Stimulated activated effector memory CD8-positive, alpha-beta T cell treated with anti-CD3 and anti-CD28 coated beads, Interleukin-12 subunit alpha, Interleukin-12 subunit beta, amount 100 ng/mL, for 72 hours (primary cell): ENCODE measurements at regions not wholly inside any gene's neighbourhood (a gene's known extent, or its start where the extent isn't known, plus 50 kb on each side); places are given as distances from the start of the nearest gene placed in this dataset.

Experiments
- ATAC-seq: fragments of 150-1000 bp; cut with Tn5 transposase; 2 replicates; pipeline ENCODE4 v1.10.0; 2021
- DNase-seq, 2 donors: peaks; one replicate each; pipeline ENCODE4 v3.0.0; 2021 to 2022; ENCODE audit warnings: low spot score in 2 of 2
- H3K27ac Mint-ChIP-seq: one replicate; pipeline ENCODE4 v1.8.0; 2022; ENCODE audit warnings: mild to moderate bottlenecking, mixed read lengths
- H3K36me3 Mint-ChIP-seq: one replicate; pipeline ENCODE4 v1.8.0; 2022; ENCODE audit warnings: mild to moderate bottlenecking, mixed read lengths
- H3K4me1 Mint-ChIP-seq: one replicate; pipeline ENCODE4 v1.8.0; 2022; ENCODE audit warnings: mixed read lengths
- H3K4me3 Mint-ChIP-seq: one replicate; pipeline ENCODE4 v1.8.0; 2022; ENCODE audit warnings: mild to moderate bottlenecking, mixed read lengths
- H3K9me3 Mint-ChIP-seq: one replicate; pipeline ENCODE4 v1.8.0; 2022; ENCODE audit warnings: mixed read lengths

DNA sequence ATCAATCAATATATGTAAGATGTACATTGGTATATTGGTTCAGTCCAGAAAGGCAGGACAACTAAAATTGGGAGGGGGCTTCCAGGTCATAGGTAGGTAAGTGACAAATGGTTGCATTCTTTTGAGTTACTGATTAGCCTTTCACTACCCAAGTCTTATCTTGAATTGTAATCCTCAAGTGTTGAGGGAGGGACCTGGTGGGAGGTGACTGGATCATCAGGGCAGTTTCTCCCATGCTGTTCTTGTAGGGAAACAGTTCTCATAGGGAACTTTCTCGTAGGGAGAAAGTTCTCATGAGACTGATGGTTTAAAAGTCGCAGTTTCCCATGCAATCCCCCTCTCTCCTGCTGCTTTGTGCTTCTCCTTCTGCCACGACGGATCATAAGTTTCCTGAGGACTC lies 809.2 kb downstream of the KCNT2 start:
- Mint-ChIP-seq H3K4me3 (no peak overlapping the region), H3K9me3 (peaks cover 8% of the 10 kb centered on the region), H3K4me1 (no peaks in the 10 kb centered on the region), H3K27ac (no peak overlapping the region), H3K36me3 (no peaks in the 10 kb centered on the region)
- no peak for ATAC-seq
- DNase-seq = no peak

DNA sequence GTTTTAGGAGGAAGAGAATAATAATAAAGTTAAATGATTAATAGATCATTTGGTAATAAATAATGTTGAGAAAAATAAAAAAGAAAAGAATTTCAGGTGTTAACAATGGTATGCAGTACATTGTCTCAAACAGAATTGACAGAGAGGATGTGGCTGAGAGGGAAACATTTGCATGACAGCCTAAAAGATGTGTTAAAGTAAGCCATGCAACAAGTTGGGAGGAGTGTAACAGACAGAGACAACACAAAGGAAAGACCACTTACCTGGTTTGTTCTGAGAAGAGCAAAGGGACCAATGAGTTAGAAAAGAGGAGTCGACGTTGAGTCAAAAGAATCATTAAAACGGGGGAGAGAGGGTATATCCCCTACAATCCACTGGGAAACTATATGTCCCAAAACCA lies 814.0 kb downstream of the KCNT2 start:
- no peak for ATAC-seq
- no peak for DNase-seq
- Mint-ChIP-seq H3K9me3 (peaks cover 8% of the 10 kb centered on the region), H3K27ac (no peak overlapping the region), H3K4me3 (no peak overlapping the region), H3K36me3 (no peaks in the 10 kb centered on the region), H3K4me1 (no peaks in the 10 kb centered on the region)

DNA sequence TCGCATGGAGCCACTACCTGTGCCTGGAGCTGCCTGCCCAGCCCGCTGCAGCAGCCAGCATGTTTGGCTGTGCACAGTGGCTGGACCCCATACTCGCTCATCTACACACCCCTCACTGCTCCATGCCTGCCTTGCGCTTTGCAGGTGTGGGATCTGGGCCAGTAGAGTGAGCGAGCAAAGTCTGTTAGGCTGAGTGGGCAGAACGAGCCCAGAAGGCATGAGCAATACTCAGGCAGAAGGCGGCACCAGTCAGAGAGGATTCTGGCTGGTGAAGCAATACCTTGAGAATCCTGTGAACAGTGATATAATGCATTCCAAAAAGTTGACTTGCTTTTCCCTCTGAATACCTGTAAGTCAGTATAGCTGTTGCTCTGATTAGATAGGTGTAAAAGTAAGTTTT lies 816.4 kb downstream of the KCNT2 start:
- H3K27ac Mint-ChIP-seq = no peak overlapping the region
- no peaks in the 10 kb centered on the region for H3K4me1 Mint-ChIP-seq
- DNase-seq (no peak), ATAC-seq (peak; percentile 24)
- no peaks in the 10 kb centered on the region for H3K36me3 Mint-ChIP-seq
- H3K9me3 Mint-ChIP-seq = peaks cover 5% of the 10 kb centered on the region
- H3K4me3 Mint-ChIP-seq = no peak overlapping the region

DNA sequence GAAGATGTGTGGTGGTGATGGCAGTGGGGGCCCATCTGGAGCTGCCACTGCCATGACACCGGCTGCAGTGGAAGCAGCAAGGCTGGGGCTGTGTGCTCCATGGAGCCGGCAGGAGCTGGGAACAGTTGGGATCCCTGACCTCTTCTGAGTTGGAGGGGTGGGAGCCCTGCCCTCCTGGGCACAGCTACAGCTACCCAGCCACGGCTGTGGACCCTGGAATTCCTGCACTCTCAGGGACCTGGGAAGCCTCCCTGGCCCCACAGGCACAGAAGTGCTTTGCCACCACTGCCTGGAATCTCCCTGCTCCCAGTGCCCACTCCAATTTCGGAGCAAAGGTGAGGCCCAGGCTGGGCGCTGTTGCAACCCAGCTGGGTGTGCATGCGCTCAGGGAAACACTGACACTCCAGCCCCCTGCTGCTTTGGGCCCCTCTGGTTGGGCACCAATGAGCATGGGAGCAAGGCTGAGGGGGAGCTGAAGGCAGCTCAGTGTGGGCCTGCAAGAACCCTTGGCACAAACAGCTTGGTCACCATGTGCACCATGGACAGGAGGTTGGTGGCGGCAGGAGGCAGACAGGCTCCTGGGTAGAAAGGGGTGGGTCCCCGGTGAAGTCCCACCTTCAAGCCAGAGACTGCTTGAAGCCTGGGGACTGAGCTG lies 817.6 kb downstream of the KCNT2 start:
- no peak for DNase-seq
- Mint-ChIP-seq H3K27ac (no peak overlapping the region), H3K36me3 (no peaks in the 10 kb centered on the region), H3K4me1 (no peaks in the 10 kb centered on the region), H3K4me3 (no peak overlapping the region), H3K9me3 (peaks cover 5% of the 10 kb centered on the region)
- peak; percentile 52 for ATAC-seq

DNA sequence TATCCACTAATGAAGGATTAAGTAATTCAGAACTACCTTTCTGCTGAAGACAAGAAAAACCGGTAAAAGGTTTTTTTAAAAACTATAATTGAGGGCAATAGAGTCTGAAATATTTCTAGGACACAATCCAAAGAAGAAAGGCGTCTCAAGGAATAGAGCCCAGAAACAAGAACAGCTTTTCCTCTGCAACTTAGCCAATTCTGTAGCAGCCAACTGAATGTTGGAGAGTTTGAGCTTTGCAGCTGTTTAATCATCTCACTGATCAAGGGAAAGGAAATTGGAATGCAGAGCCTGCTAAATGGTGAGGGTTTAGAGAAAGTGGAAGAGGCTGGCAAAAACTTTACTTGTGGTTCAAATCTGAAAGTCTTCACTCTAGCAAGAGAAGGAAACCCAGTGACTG lies 818.9 kb downstream of the KCNT2 start:
- no peak for DNase-seq
- Mint-ChIP-seq H3K27ac (no peak overlapping the region), H3K36me3 (no peaks in the 10 kb centered on the region), H3K9me3 (peaks cover 2% of the 10 kb centered on the region), H3K4me3 (no peak overlapping the region), H3K4me1 (no peaks in the 10 kb centered on the region)
- no peak for ATAC-seq

DNA sequence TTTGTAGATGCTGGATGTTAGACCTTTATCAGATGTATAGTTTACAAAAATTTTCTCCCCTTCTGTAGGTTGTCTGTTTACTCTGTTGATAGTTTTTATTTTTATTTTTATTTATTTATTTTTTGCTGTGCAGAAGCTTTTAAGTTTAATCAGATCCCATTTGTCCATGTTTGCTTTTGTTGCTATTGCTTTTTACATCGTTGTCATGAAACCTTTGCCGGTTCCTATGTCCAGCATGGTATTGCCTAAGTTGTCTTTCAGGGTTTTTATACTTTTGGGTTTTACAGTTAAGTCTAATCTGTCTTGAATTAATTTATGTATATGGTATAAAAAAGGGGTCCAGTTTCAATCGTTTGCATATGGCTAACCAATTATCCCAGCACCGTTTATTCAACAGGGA lies 819.5 kb downstream of the KCNT2 start:
- no peak for ATAC-seq

DNA sequence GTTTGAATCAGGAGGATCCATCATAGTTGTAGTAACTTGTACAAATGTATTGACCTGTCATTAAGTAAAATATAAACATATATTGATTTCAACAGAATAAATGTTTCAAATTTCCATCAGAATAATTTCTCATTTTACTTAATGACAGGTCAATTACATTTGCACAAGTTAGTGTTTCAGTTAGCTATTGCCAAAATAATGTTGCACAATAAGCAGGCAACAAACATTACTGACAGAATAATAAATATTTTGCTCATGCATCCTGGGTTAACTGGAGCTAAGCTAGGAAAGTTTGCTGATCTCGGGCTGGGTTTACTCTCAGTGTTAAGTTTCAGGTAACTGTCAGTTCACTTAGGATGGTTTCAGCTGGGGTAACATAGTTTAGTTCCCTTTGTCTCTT lies 822.4 kb downstream of the KCNT2 start:
- Mint-ChIP-seq H3K4me3 (no peak overlapping the region), H3K9me3 (peaks cover 4% of the 10 kb centered on the region), H3K4me1 (no peaks in the 10 kb centered on the region), H3K27ac (no peak overlapping the region), H3K36me3 (no peaks in the 10 kb centered on the region)
- DNase-seq (no peak), ATAC-seq (no peak)

More for the DNA sequence above, 819.5 kb downstream of the KCNT2 start:
- Mint-ChIP-seq H3K36me3 (no peaks in the 10 kb centered on the region), H3K4me1 (no peaks in the 10 kb centered on the region), H3K4me3 (no peak overlapping the region), H3K27ac (no peak overlapping the region), H3K9me3 (no peaks in the 10 kb centered on the region)
- DNase-seq = no peak

DNA sequence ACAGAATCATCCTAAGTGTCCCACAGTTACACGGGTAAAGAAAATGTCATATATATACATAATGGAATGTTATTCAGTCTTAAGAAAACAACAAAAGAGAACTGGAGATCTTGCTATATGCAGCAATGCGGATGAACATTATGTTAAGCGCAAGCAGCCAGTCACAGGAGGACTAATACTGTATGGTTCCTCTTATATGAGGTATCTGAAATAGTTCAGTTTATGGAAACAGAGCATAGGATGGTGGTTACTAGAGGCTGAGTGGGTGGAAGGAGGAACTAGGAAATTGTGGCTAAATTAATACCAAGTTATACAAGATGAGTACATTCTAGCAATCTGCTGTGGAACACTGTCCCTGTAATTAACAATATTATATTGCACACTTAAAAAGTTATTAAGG lies 834.3 kb downstream of the KCNT2 start:
- H3K4me1 Mint-ChIP-seq = no peaks in the 10 kb centered on the region
- H3K9me3 Mint-ChIP-seq = no peaks in the 10 kb centered on the region
- H3K4me3 Mint-ChIP-seq = no peak overlapping the region
- ATAC-seq = no peak
- no peak overlapping the region for H3K27ac Mint-ChIP-seq
- no peaks in the 10 kb centered on the region for H3K36me3 Mint-ChIP-seq
- no peak for DNase-seq

DNA sequence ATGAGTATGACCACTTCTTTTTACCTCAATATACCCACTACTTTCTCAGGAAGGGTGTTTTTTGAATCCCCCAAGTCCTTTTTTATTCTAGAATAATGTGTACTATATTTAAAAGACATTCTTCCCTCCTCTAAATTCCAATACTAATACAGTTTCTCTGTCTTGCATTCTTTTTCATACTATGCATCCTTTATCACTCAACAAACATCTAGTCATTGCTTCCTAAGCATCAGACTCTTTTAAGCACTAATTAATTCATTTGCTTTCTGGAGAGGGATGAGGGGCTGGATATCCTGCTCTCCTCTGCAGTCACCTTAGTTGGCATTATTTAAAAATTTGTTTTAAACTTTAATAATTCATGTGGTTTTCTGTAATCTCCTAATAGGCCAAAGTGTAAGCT lies 838.8 kb downstream of the KCNT2 start:
- Mint-ChIP-seq H3K36me3 (no peaks in the 10 kb centered on the region), H3K4me1 (no peaks in the 10 kb centered on the region), H3K27ac (no peak overlapping the region), H3K4me3 (no peak overlapping the region), H3K9me3 (peaks cover 4% of the 10 kb centered on the region)
- ATAC-seq (no peak), DNase-seq (no peak)

DNA sequence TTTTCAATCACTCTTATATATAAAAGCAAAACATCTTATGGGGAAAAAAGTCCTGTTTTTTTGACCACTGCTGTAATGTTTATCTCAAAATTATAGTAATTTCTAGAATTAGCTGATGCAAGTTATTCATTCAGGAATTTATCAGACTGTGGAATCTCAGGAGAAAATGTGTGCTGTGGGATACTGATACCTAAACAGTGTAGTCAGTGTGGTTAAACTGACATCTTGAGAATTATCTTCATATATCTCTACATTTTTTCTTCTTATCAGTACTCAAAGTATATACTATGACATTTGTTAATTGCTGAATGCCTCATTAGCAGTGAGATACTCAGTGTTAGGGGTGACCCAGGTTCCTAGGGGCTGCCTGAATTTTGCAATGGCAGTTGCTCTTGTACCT lies 839.3 kb downstream of the KCNT2 start:
- H3K27ac Mint-ChIP-seq = no peak overlapping the region
- no peaks in the 10 kb centered on the region for H3K36me3 Mint-ChIP-seq
- no peaks in the 10 kb centered on the region for H3K4me1 Mint-ChIP-seq
- ATAC-seq (no peak), DNase-seq (no peak)
- peaks cover 4% of the 10 kb centered on the region for H3K9me3 Mint-ChIP-seq
- H3K4me3 Mint-ChIP-seq = no peak overlapping the region

DNA sequence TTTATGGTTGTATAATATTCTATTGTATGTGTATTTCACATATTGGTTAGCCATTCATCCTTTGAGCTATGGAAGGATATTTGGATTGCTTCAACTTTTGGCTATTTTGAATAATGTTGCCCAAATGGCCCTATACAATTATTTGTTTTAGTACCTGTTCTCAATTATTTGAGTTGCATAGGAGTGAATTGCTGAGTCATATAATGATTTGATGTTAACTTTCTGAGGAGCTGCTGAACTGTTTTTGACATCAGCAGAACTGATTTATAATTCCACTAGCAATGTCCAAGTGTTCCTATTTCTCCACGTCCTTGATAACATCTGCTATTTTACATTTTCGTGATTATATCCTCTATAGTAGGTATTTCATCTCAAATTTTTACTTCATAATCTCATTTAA lies 839.9 kb downstream of the KCNT2 start:
- H3K36me3 Mint-ChIP-seq = no peaks in the 10 kb centered on the region
- DNase-seq (no peak), ATAC-seq (no peak)
- H3K4me1 Mint-ChIP-seq = no peaks in the 10 kb centered on the region
- no peak overlapping the region for H3K4me3 Mint-ChIP-seq
- H3K27ac Mint-ChIP-seq = no peak overlapping the region
- H3K9me3 Mint-ChIP-seq = peaks cover 4% of the 10 kb centered on the region

DNA sequence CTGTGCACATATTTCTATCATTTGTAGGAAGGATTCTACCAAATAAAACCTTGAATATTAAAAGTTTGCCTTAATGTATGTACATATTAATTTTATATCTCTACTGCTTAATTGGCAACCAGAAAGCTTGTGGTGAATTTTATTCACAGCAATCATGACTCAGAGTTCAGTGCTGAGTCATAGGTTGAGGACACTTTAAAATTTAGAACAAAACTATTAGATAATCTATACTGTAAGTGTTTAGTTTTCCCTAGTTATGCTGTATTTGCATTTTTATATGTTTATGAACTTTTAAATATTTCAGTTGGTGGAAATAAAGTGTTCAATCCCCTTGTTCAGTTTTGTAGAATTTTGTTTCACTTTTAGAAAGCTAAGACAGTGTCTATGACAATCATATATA lies 841.5 kb downstream of the KCNT2 start:
- DNase-seq (no peak), ATAC-seq (no peak)
- Mint-ChIP-seq H3K4me1 (no peaks in the 10 kb centered on the region), H3K9me3 (peaks cover 4% of the 10 kb centered on the region), H3K4me3 (no peak overlapping the region), H3K36me3 (no peaks in the 10 kb centered on the region), H3K27ac (no peak overlapping the region)

DNA sequence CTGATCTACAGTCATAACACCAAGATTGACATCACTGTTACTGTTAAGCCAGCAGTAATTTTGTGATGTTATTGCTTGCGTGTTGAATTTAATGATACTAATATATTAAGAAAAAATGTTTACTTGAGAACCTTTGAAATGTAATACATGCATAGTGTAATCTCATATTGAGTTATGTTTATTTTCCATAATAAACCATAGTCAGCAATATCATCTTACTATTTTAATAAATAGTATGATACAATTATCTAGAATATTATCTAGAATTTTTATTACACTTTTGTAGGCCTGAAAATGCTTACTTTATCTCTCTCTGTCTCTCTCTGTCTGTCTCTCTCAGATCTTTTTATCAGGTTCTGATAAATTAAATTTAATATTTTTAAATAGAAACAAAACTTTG lies 843.1 kb downstream of the KCNT2 start:
- H3K4me3 Mint-ChIP-seq = no peak overlapping the region
- no peaks in the 10 kb centered on the region for H3K36me3 Mint-ChIP-seq
- H3K4me1 Mint-ChIP-seq = no peaks in the 10 kb centered on the region
- DNase-seq = no peak
- peaks cover 4% of the 10 kb centered on the region for H3K9me3 Mint-ChIP-seq
- no peak overlapping the region for H3K27ac Mint-ChIP-seq
- no peak for ATAC-seq

DNA sequence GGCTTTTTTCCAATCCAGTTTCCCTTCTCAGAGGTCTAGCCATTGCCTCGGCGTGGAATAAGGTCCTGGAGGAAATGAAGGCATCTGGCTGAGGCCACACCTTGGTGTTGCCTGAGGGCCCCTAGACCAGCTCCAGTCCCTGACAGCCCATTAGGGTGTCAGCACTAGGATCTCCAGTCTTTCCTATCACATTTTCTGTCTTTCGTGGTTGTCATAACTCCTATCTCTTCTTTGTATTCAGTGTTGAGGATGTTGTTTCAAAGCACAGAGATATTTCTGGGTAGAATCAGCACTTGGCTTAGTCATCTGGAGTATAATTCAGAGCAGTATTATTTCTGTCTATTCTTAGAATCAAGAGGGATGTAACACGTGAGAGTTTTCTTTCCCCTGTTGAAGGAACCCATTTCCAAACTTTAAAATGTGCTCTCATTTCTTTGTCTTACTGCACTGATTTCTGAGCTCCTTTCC lies 844.3 kb downstream of the KCNT2 start:
- H3K4me3 Mint-ChIP-seq = no peak overlapping the region
- DNase-seq (no peak), ATAC-seq (no peak)
- H3K36me3 Mint-ChIP-seq = no peaks in the 10 kb centered on the region
- no peak overlapping the region for H3K27ac Mint-ChIP-seq
- no peaks in the 10 kb centered on the region for H3K4me1 Mint-ChIP-seq
- H3K9me3 Mint-ChIP-seq = peaks cover 4% of the 10 kb centered on the region

DNA sequence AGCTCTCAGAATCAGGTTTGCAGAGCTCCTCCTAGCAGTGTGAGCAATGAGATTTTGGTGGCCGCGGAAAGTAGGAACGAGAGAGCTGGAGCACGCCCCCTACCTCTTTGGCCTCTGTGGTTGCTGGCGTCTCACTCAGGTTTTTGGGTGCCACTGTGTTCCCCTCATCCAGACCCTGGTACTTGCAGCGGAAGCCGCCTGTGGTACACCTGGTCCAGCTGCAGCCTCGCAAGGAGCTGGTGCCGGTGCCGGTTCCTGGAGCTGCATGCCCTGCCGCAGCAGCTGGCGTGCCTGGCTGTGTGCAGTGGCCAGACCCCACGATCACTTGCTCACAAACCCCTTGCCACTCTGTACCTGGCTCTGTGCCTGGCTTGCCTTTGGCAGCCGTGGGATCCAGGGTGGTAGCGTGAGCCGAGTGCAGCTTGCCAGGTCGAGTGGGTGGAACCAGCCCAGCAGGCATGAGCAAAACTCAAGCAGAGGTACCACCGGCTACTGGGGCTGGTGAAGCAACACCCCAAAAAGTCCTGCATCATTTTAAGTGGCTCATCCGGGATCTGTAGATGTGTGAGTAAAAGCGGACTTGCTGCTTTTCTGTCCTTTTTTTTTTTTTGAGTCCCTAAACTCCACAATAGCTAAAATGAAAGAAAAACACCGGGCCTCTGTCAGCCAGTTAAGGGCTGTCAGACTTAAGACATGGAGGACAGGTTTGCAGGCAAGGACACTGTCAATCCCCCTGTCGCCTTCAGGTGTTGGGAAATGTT lies 844.9 kb downstream of the KCNT2 start:
- no peak for DNase-seq
- no peak for ATAC-seq
- Mint-ChIP-seq H3K27ac (no peak overlapping the region), H3K4me1 (no peaks in the 10 kb centered on the region), H3K9me3 (peaks cover 4% of the 10 kb centered on the region), H3K4me3 (no peak overlapping the region), H3K36me3 (no peaks in the 10 kb centered on the region)

DNA sequence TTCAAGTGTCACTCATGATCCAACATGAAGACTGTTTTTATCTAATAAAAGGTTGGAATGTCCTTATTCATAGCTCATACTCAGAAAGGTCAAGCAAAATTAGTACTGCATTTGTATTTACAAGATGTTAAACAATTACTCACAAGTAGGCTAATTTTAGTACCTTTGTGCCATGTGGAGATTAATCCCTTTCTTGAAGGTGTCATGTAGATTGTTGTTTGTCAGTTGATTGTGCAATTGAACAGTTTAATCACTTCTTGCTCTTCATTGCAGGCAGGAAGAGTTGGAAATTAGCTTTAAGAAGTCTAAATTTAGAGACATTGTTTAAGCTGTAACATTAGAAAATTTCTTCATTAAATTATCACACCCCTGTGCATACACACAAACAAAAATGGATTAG lies 847.1 kb downstream of the KCNT2 start:
- H3K27ac Mint-ChIP-seq = no peak overlapping the region
- DNase-seq = no peak
- ATAC-seq = no peak
- no peaks in the 10 kb centered on the region for H3K9me3 Mint-ChIP-seq
- no peak overlapping the region for H3K4me3 Mint-ChIP-seq
- no peaks in the 10 kb centered on the region for H3K36me3 Mint-ChIP-seq
- no peaks in the 10 kb centered on the region for H3K4me1 Mint-ChIP-seq
